Sigmoid colon (tissue), 6 donors: ENCODE measurements at regions not wholly inside any gene's neighbourhood (a gene's known extent, or its start where the extent isn't known, plus 50 kb on each side); places are given as distances from the start of the nearest gene placed in this dataset.

Experiments
- DNase-seq: peaks from one replicate; pipeline ENCODE4 v3.0.0-alpha.2; 2019
- H3K27ac ChIP-seq, 4 donors: fragments of 200-600 bp; sonication (generic); one replicate each; pipeline ENCODE4 v1.5.1; 2016 to 2019; ENCODE audit warnings: mild to moderate bottlenecking in 1 of 4
- H3K27me3 ChIP-seq, 3 donors: fragments of 200-600 bp; sonication (generic); one replicate each; pipeline ENCODE4 v1.5.1; 2019; ENCODE audit warnings: mild to moderate bottlenecking in 1 of 3
- H3K36me3 ChIP-seq, 4 donors: fragments of 200-600 bp; sonication (generic); one replicate each; pipeline ENCODE4 v1.5.1; 2016 to 2019
- H3K4me1 ChIP-seq, 4 donors: fragments of 200-600 bp; sonication (generic); one replicate each; pipeline ENCODE4 v1.5.1; 2017 to 2019
- H3K4me3 ChIP-seq, 4 donors: fragments of 200-600 bp; sonication (generic); one replicate each; pipeline ENCODE4 v1.5.1; 2017 to 2019; ENCODE audit warnings: mild to moderate bottlenecking in 2 of 4, moderate library complexity in 1 of 4
- H3K9me3 ChIP-seq, 4 donors: fragments of 200-600 bp in 3 of 4; sonication (generic) in 3 of 4; one replicate each; pipeline versions ENCODE4 v1.5.1 to v1.6.1; 2013 to 2019
- EP300 ChIP-seq, 4 donors: sonication (generic); formaldehyde crosslinking; IDR thresholded peaks; one replicate each; pipeline ENCODE4 v1.6.1; 2017; ENCODE audit warnings: antibody characterized with exemption in 4 of 4
- POLR2A ChIP-seq, 2 donors: fragments of 450-650 bp; IDR thresholded peaks; one replicate each; pipeline ENCODE4 v1.6.1; 2016; ENCODE audit warnings: antibody characterized with exemption in 2 of 2, mild to moderate bottlenecking in 2 of 2, moderate library complexity in 2 of 2
- POLR2AphosphoS5 ChIP-seq, 4 donors: sonication (generic); formaldehyde crosslinking; IDR thresholded peaks; one replicate each; pipeline ENCODE4 v1.6.1; 2017; ENCODE audit warnings: antibody characterized with exemption in 4 of 4
- WGBS, 2 donors: extraction: QIAGEN DNeasy Blood & Tissue Kit; methylation state at CpG; one replicate each; pipeline ENCODE4 v1.1.7; 2013; 5-methylcytosine and 5-hydroxymethylcytosine counted together
- intact Hi-C: fragments of 100-400 bp; cut with DNase I; formaldehyde crosslinking; loops from one replicate; pipeline ENCODE4 v1.15.1; 2023
- TF ChIP-seq, protein P1 (sequence below), 4 experiments: fragments of 450-650 bp in 3 of 4; fragments of 200-600 bp in 1 of 4; IDR thresholded peaks; one replicate each; pipeline ENCODE4 v1.5.1; 2016 to 2019; ENCODE audit warnings: antibody characterized with exemption in 4 of 4, mild to moderate bottlenecking in 3 of 4, moderate library complexity in 2 of 4
- donor health status: healthy with polysubstance abuse.
- donor health status: healthy.

DNA sequence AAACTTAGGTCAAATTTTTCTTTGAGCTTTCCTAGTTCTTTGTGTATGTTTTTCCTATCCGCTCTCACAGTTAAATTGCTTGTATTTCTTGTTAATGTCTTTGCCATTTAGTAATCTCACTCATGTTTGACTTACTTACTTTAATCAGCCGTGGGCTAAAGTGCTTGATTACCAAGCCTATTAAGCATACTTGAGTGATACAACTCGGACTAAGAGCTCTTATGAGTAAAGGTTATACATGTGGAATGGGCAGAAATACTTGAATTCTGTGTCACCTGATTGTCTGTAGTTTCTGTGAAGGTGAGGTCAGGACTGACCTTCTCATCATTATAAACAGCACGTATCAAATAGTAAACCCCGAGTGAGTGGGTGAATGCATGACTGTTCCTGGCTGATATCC lies 664.5 kb downstream of the PDHA2 start:
- Histone ChIP-seq H3K27ac (no peak overlapping the region), H3K4me3 (no peak overlapping the region), H3K27me3 (no peaks in the 10 kb centered on the region), H3K4me1 (no peaks in the 10 kb centered on the region), H3K9me3 (no peaks in the 10 kb centered on the region), H3K36me3 (no peaks in the 10 kb centered on the region)
- intact Hi-C loops: no loop called here
- 62 to 86% methylated on average over 5 of the region's 5 CpGs for WGBS, 2 donors
- no peak for DNase-seq
- TF ChIP-seq, protein P1, sequence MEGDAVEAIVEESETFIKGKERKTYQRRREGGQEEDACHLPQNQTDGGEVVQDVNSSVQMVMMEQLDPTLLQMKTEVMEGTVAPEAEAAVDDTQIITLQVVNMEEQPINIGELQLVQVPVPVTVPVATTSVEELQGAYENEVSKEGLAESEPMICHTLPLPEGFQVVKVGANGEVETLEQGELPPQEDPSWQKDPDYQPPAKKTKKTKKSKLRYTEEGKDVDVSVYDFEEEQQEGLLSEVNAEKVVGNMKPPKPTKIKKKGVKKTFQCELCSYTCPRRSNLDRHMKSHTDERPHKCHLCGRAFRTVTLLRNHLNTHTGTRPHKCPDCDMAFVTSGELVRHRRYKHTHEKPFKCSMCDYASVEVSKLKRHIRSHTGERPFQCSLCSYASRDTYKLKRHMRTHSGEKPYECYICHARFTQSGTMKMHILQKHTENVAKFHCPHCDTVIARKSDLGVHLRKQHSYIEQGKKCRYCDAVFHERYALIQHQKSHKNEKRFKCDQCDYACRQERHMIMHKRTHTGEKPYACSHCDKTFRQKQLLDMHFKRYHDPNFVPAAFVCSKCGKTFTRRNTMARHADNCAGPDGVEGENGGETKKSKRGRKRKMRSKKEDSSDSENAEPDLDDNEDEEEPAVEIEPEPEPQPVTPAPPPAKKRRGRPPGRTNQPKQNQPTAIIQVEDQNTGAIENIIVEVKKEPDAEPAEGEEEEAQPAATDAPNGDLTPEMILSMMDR (IDR thresholded peaks at IDR 0.05): no peak
- TF ChIP-seq POLR2AphosphoS5 (IDR thresholded peaks at IDR 0.05) (no peak), POLR2A (IDR thresholded peaks at IDR 0.05) (no peak), EP300 (IDR thresholded peaks at IDR 0.05) (no peak)

DNA sequence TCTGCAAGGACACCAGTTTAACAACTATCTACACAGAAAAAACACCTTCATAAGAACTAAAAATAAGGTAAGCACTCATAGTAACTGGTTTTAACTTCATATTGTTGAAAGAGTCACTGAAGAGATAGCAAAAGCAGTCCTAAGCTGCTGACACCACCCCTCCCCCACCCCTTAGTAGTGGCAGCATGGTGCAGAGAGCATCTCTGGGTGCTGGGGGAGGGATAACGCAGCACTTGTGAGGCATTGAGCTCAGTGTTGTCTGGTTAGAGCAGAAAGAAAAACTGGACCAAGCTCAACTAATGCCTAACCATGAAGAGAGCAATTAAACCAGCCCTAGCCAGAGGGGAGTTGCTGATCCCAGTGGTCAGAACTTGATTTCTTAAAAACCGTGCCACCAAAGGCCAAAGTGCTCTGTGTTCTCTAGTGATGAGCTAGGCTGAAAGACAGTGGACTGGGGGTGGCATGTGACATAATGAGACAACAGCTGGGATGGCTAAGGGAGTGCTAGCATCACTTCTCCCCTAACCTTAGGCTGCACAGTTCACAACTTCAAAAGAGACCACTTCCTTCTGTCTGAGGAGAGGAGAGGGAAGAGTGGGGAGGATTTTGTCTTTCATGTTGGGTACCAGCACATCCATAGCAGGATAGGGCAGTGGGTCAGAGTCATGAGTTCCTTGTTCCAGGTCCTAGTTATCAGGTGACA lies 669.3 kb downstream of the PDHA2 start:
- no peaks in the 10 kb centered on the region for H3K27me3 ChIP-seq
- H3K27ac ChIP-seq: no peak overlapping the region
- DNase-seq: no peak
- no peaks in the 10 kb centered on the region for H3K36me3 ChIP-seq
- intact Hi-C loops: no loop called here
- WGBS, 2 donors: 76 to 87% methylated on average over 2 of the region's 2 CpGs
- H3K9me3 ChIP-seq: no peaks in the 10 kb centered on the region
- H3K4me3 ChIP-seq: no peak overlapping the region
- TF ChIP-seq EP300 (IDR thresholded peaks at IDR 0.05) (no peak), POLR2AphosphoS5 (IDR thresholded peaks at IDR 0.05) (no peak), POLR2A (IDR thresholded peaks at IDR 0.05) (no peak)
- TF ChIP-seq, protein P1 (IDR thresholded peaks at IDR 0.05): no peak
- no peaks in the 10 kb centered on the region for H3K4me1 ChIP-seq

DNA sequence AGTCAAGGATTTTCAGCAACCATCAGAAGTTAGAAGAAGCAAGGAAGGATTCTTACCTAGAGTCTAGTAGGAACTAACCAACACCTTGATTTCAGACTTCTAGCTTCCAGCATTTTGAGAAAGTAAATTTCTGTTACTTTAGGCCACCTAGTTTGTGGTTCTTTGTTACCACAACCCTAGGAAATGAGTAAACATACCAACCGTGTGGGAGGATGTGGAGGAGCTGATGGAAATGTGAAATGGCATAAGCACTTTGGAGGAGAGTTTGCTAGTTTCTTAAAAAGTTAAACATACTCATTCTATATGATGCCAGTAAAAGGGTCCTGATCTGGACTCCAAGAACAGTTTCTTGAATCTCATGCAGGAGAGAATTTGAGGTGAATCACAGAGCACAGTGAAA lies 679.4 kb downstream of the PDHA2 start:
- Histone ChIP-seq H3K27ac (no peak overlapping the region), H3K27me3 (no peaks in the 10 kb centered on the region), H3K4me3 (no peak overlapping the region), H3K4me1 (no peaks in the 10 kb centered on the region), H3K9me3 (no peaks in the 10 kb centered on the region), H3K36me3 (no peaks in the 10 kb centered on the region)
- intact Hi-C loops: no loop called here
- 14 to 44% methylated on average over 1 of the region's 1 CpG for WGBS, 2 donors
- TF ChIP-seq POLR2A (IDR thresholded peaks at IDR 0.05): no peak
- no peak for TF ChIP-seq EP300 (IDR thresholded peaks at IDR 0.05)
- TF ChIP-seq POLR2AphosphoS5 (IDR thresholded peaks at IDR 0.05): no peak
- TF ChIP-seq, protein P1 (IDR thresholded peaks at IDR 0.05): no peak
- no peak for DNase-seq

DNA sequence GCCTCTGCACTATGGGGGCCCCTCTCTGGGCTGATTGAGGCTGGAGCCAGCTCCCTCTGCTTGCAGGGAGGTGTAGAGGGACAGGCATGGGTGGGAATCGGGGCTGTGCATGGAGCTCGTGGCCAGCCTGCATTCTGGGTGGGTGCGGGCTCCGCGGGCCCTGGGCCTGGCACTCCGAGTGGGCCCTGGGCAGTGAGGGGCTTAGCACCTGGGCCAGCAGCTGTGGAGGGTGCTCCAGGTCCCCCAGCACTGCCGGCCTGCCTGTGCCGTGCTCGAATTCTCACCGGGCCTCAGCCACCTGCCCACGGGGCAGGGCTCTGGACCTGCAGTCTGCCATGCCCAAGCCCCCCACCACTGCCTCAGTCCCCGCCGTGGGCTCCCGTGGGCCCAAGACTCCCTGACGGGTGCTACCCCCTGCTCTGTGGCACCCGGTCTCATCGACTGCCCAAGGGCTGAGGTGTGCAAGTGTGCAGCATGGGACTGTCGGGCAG lies 681.2 kb downstream of the PDHA2 start:
- no peak for DNase-seq
- intact Hi-C loops: no loop called here
- Histone ChIP-seq H3K27ac (no peak overlapping the region), H3K4me3 (no peak overlapping the region), H3K36me3 (no peaks in the 10 kb centered on the region), H3K4me1 (no peaks in the 10 kb centered on the region), H3K9me3 (no peaks in the 10 kb centered on the region), H3K27me3 (no peaks in the 10 kb centered on the region)
- TF ChIP-seq EP300 (IDR thresholded peaks at IDR 0.05) (no peak), POLR2A (IDR thresholded peaks at IDR 0.05) (no peak), POLR2AphosphoS5 (IDR thresholded peaks at IDR 0.05) (no peak)
- TF ChIP-seq, protein P1 (IDR thresholded peaks at IDR 0.05): no peak
- WGBS, 2 donors: 91 to 94% methylated on average over 18 of the region's 18 CpGs

DNA sequence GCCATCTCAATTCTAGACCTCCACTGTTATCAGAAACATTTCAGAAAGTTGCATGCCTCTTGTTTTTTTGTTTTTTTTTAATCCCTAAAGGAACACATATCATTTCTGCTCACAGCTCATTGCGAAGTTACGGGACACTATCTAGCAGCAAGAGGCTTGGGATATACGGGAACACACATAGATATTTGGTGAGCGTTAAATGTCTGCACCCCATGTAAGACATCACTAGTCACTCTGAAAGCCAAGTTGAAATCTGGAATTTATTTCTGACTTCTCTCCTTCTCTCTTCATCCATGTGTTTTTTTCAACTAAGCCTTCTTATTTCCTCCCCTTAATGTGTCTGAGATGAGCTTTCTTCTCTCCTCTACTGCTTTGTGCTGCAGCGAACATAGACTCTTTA lies 683.7 kb downstream of the PDHA2 start:
- TF ChIP-seq, protein P1 (IDR thresholded peaks at IDR 0.05): no peak
- TF ChIP-seq EP300 (IDR thresholded peaks at IDR 0.05): no peak
- no peak for TF ChIP-seq POLR2AphosphoS5 (IDR thresholded peaks at IDR 0.05)
- TF ChIP-seq POLR2A (IDR thresholded peaks at IDR 0.05): no peak
- no peaks in the 10 kb centered on the region for H3K27me3 ChIP-seq
- WGBS, 2 donors: 81 to 86% methylated on average over 5 of the region's 5 CpGs
- H3K27ac ChIP-seq: no peak overlapping the region
- no peaks in the 10 kb centered on the region for H3K36me3 ChIP-seq
- H3K4me1 ChIP-seq: no peaks in the 10 kb centered on the region
- DNase-seq: no peak
- H3K4me3 ChIP-seq: no peak overlapping the region
- H3K9me3 ChIP-seq: no peaks in the 10 kb centered on the region
- intact Hi-C loops: no loop called here
